ENCODE measurements at regions not wholly inside any gene's neighbourhood (a gene's known extent, or its start where the extent isn't known, plus 50 kb on each side); places are given as distances from the start of the nearest gene placed in this dataset.
"Not testable (repeated sequence)": the region's sequence is repeated elsewhere in the genome, so short reads cannot be mapped to it uniquely, and the experiment has no call there.

DNA sequence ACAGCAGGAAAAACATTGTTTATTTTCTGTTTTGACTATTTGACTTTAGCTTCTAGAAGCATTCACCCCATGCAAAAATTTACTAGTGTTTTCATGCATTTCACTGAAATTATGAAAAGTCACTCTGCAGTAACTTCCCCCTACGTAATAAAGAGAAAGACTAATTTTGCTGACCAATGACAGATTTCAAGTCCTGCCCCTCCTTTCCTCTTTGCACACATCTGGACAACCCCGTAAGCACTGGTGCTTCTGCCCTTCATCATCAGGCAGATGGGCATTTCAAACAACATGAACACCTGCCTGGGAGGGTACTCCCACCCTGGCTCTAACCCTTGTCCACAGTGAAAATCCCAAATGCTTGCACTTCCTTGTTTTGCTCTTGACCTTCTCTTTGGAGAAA lies 815.0 kb upstream of the ID2 start:
- DNase-seq, result no peak

DNA sequence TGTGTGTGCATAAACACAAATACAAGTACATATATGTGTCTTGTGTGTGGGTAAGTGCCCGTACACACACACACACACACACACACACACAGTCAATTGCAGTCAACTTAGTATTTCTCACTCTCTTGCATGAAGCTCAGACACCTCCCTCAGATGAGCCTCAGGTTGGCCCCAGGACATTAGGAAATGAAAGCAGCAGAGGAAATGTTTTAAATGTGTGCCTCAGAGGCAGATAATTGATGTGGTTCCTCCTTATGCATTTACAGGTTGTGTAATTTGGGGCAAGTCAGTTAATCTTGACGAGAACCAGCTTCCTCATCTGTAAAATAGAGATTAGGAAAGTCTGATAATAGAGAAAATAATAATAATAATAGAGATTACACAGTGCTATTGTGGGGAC lies 814.0 kb upstream of the ID2 start:
- peak; percentile 8 to 43 for DNase-seq

DNA sequence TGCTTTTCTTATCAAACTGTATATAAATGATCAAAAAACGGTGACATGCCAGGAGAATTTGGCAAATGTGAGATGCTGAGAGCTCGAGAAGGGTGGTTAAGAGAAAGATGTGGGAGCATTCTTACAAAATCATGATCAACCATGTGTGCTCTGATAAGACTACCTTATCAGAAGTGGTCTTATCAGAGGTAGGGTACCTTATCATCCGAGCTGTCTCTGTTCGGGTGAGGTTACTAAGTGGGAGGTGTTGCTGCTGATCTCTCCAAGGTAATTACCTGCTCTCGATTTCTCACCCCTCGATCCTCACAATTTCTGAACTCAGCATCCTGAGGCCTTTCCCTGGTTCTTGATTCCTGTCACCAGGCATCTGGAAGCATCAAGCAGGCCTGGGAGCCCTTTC lies 813.0 kb upstream of the ID2 start:
- no peak for DNase-seq

DNA sequence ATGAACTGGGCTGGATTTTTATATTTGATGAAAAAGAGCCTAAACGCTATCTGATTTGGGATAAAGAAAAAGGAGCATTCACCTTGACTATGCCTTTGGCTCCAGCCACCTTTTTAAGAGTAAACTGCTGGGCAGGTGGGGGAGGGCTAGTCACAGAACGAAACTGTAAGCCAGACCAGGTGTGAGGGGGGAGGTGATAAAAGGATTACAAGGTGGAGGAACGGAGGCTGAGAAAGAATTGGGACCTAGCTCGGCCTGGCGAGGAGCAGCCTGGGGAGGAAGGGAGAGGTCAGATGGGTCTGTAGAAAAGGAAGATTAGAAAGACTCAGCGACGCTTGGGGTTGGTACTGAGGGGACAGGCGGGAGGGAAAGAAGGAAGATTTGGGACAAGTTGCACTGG lies 805.4 kb upstream of the ID2 start:
- not testable (repeated sequence) for DNase-seq

DNA sequence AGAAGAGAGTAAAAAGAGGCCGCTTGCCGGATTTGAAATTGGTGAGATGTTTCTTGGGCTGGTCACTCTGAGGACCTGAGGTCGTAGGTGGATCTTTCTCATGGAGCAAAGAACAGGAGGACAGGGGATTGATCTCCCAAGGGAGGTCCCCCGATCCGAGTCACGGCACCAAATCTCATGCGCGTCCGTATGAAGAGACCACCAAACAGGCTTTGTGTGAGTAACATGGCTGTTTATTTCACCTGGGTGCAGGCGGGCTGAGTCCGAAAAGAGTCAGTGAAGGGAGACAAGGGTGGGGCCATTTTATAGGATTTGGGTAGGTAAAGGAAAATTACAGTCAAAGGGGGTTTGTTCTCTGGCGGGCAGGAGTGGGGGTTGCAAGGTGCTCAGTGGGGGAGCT lies 803.6 kb upstream of the ID2 start:
- DNase-seq, result not testable (repeated sequence)

DNA sequence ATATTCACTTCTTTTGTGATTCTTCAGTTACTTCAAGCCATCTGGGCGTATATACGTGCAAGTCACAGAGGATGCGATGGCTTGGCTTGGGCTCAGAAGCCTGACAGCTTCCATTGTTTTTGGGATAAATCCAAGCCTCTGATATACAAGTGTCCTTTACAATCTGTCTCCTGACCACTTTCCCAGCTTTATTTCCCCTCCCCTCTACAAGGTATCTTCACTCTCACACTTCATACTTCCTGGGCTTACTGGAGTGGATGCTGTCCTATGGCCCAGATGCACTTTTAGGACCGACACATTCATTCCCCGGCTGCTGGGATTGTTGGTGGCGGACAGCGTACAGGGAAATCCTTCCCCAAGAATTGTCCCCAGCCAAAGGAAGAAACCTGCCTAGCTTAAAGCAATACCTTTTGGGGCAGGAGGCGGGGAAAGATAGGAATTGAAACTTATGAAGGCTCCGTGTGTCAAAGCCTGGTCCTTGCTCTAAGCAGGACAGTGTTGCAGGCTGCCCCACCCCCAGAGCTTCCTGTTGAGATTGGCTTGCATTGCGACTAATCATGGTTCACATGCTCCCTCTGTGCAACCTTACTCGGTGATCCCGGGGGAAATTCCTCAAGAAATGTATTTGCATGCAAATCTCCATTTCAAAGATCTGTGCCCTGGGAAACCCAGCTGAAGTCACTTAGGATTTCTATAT lies 802.9 kb upstream of the ID2 start:
- DNase-seq, result no peak

DNA sequence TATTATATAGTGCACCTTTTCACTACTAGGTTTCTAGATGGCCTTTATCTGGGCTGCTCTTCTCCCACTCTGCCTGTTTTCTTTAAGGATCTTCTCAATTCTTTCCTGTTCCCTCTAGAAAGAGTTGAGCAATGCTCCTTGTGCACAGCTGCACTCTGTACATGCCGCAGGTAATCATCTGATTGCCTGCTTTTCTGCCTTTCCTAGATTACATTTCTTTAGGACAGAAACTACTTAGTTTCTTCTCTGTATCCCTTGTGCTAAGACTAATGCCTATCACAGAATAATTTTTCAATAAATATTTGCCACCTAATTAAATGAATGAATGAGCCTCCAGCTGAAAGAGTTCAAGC lies 802.4 kb upstream of the ID2 start:
- DNase-seq, result no peak

DNA sequence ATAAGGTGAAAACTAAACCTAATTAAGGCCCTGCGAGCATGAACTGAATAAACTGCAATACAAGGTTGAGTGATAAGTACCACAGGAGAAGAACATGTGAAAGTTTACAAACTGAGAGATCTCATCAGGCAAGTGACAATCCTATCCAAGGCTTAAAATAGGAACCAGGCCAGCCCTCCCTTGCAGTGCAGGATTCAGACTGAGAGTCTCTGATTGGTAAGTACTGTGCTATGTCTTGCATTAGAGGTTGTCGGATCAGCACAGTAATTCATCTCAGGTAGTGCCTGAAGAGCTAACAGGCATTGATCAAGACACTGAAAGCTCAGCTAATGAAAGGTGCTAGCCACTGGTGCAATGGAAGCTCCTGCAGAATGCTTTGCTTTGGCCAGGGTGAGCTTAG lies 801.7 kb upstream of the ID2 start:
- DNase-seq, result no peak

DNA sequence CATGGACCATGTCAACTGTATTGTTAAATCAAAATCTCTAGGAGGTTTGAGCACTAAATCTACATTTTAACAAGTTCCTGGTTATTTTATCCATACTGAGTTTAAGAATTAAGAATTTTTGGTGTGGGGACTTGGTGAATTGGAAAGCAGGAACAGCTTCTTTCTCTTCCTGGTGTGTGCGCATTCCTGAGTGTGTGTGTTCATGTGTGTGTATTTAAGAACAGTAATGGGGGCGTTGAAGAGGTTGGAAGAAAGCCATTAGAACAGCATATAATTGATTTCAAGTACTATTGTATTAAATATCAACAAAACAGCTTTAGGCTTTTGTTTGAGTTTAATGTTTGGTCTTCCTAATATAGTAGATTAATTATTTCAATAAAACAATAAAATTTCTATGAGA lies 801.3 kb upstream of the ID2 start:
- no peak for DNase-seq

DNA sequence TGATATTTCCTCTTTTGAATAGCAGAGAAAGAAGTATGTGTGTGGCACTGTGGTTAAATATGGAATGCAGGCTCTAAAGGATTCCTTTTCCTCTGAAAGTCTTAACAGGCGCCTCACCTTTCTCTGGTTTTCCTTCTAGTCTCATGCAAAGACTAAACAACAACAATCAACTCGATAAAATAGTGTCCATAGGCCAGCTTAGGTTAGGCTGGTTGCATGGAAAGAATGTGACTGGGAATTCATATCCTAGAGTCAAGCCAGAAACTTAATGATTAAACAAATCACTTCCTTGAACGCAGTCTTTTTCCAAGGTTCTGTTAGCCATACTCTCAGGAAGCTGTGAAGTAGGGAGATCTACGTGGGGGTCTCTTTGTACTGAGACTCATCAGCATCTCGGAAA lies 800.8 kb upstream of the ID2 start:
- no peak for DNase-seq

DNA sequence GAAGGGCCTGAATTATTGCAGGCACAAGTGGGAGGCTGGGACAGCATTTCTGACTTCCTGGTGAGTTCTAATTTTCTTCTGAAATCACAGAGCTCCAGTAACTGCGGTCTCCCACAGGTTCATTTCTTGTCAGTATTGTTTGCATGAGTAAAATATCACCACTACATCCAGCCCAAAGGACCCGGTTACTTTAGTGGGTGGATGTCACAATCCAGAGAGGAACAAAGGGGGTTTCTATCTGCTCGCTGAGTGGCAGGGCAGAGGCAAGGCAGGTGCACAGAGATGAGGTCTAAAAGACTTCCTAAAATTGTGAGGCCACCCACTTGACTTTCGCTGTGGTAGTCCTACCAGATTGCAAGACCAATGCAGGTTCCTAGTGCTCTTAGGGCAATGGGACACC lies 800.4 kb upstream of the ID2 start:
- no peak for DNase-seq

DNA sequence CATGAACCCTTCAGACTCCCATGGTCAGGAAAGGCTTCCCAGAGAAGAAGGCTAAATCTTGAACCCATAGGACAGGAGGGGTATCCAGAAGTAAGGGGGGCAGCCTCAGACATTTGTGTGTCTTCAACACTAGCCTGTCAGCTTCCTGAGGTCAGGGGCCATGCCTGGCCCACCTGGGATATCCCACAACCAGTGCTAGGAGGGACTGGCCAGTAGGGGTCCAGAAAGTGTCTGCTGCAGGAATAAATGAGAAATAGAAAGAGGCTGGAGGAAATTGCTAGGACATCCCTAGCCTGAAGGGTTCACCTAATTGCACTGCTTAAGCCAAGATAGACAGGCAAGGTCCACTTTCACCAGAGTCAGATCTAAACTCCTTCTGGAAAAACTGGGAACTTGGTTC lies 799.6 kb upstream of the ID2 start:
- DNase-seq, result no peak

DNA sequence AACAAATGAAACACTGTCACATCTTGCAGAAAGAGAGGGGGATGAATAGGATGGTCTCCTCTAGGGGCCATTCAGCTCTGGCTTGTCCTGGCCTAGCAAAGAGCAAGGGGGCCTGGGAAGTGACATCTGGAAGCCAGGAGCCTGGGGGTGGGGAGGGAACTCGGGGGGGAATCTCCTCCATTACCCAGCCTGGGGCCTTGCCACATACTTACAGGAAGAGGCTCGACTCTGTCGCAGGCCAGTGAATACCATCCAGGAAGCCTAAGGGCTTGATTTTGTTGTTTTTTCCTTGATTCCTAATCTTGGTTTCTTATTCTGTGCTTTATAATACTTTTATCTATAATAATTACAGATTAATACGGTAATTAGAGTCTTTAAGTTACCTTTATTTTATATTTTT lies 797.5 kb upstream of the ID2 start:
- DNase-seq, result no peak

DNA sequence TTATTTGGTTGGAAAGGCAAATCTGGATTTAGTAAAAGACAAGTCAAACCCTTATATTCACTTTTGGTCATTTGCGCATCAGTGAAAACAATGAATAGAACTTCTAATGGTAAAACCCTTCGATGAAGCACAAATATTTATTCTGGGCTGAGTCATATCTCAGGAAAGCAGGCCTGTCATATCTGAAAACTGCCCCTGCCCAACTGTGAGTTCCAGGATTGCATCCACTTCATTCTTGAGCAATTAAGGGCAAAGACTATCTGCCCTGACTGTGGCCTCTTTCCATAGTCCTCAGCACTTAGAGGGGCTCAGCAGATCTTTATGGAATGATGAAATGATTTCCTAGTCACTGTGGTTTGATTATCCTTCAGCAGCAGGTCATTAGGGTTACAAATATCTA lies 795.2 kb upstream of the ID2 start:
- DNase-seq, result no peak

DNA sequence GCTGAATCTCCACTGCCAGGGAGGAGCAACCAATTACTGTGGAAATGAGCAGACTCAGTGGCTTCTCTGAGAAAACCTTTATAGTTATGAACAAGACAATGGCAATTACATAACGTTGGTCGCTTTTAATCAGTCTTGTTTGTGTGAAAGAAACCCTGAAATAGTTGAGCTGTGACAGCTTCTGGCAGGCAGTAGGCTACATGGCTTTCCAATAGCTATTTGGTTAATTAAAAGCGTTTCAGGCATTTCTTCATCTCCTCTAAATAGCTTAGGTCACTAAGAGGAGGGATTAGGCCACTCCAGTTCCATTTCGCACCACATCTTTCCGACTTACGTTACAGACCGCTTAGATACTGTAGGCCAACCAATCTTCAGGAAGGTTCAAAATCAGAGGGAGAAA lies 794.4 kb upstream of the ID2 start:
- no peak for DNase-seq

DNA sequence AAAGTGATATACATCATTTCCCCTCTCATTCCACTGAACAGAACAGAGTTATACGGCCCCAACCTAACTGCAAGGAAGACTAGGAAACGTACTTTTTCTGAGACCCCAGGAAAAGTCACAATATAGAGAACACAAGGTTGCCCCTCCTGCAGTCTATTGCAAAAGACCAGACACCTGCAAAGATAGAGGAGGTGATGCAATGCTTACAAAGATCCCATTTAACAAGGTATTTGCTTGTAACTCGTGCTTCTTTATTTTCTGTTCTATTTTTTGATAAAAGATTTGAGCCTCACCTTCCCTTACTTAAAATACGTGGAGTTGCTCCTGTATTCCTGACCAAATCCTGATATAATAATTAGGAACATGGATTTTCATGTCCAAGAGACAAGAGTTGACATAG lies 793.0 kb upstream of the ID2 start:
- no peak for DNase-seq

DNA sequence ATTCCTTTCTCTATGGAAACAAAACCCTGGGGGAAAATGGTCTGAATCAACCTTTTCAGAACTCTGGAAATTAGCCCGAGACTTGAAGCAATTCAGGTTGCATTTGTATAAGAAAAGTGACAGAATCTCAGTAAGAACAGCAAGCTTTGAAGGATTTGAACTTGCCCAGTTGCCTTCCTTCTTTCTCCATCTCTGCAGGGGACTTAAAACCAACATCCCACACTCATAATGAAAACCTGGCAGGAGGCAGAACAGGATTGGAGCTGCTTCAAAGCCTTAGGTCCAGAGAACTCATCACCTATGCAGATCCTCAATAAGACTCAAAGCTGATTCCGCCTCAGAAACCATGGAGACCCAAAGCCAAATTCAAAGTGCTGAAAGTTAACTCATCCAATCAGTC lies 790.5 kb upstream of the ID2 start:
- DNase-seq, result no peak

DNA sequence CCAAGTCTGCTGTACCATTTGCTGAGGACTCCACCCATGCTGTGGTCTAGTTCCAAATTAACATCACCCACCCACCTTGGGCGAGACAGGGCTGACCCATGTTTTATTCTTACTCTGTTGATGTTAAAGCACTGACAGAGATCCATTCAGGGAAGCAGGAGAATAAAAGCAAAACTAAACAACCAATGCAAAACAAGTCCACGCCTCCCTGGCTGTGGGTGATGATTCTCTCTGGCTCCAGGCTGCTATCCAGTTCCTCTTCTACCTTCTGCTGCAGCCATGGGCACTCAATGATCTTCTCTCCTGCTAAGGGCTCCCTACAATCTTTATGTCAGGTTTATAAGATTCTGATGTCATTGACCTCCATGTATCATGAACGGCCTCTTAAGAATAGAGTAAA lies 786.6 kb upstream of the ID2 start:
- no peak for DNase-seq

DNA sequence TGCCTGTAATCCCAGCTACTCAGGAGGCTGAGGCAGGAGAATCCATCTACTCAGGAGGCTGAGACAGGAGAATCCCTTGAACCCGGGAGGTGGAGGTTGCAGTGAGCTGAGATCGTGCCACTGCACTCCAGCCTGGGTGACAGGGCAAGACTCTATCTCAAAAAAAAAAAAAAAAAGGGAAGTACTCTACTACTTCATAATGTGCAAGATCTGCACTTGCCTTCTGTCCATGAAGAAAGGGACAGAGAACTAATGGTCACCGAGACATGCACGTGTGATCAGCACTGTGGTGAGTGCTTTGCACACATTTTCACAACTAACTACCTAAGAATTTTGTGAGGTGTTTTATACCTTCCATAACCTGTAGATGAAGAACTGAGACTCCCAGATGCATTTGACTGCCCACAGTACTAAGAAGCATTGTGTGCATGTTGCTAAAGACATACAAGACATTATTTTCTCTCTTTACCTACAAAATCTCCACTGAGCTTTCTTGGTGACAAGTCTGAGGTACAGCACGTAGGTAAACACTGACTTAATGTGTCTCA lies 784.8 kb upstream of the ID2 start:
- DNase-seq, result no peak

DNA sequence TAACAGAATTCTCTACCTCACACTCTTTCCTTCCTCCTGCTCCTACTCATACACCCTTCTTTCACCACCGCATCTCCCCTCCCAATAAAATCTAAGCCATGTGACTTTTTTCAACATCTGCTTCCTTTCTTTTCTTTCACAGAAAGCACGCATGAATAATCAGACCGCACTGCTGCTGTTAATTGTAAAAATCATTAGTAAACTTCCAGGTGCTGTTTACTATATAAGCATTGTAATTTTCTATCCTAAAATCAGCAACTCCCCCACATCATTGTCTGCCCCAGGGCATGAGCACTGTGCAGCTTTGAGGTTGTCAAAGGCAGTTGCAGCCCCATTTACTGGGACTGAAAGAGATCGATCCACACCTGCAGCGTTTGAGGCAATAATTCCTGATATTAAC lies 782.6 kb upstream of the ID2 start:
- no peak for DNase-seq

DNA sequence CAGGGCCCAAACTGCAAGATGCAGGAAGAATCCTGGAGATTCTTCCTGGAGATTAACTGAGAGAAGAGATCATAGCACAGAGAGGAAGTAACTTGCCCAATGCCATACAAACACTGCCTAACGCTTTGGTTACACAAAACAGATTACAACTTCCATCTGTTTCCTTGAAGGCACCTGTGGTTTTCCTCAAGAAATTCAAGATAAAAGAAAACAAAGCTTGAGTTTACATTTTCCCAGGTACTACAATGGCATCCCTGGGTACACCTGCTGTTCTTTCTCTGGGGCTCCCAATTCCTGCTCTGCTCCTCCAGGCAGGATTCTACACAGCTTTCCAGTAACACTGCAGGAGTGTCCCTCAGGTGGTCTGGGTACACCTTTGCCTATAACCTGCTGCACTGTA lies 781.9 kb upstream of the ID2 start:
- DNase-seq, result no peak

DNA sequence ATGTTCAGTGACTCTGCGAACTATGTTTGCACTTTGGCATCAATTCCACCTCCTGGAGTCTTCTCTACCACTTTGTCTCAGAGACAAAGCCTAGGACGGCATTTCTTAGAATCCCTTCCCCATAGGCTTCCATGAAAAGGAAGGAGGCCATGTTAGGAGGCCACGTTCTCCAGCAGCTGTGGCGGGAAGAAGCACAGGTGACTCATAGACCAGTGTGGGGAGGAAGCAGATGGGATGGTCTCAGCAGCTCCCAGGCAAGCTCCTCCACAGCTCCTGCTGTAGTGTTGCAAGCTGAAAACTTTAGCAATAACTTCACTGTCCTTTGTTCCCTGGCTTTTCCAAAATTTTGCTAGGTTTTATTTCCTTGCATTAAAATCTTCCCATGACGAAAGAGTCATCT lies 781.3 kb upstream of the ID2 start:
- DNase-seq, result no peak

DNA sequence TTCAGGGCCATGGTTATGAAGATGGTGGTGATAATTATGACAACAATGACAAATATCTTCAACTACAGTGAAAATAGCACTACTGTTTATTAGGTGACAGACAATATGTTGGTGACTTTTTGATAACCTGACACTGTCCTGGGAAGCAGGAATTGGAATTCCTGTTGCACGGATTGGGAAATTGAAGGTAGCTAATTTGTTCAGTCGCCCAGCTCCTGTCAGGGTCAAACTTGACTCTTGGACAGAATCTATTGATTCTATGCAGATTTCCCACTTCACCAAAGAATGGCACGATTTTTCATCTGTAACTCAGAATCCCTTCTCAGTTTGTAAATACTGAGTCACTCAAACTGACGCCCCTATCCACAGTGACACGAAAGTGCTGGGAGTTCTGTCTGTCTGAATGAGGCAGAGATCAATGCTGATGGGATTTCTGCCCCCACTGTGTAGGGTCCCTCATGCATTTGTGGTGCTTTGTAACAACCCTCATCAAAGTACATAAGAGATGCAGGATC lies 779.5 kb upstream of the ID2 start:
- DNase-seq, result no peak

DNA sequence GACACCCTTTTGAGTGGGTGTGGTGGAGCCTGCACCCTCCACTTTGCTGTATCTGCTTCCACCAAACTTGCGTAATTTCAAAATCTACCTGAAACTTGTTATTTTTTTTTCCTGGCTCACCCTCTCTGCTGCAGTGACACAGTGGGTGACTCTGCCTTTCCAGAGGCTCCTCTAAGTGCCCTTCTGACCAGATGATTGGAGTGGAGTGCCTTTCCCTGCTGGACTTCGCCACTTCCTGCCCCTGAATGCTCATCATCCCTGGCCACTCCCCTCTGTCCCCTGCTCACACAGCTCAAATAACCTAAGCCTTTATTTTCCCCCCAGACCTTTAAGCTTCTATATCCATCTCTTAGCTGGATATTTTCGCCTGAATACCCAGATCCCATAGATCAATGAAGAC lies 777.5 kb upstream of the ID2 start:
- no peak for DNase-seq

DNA sequence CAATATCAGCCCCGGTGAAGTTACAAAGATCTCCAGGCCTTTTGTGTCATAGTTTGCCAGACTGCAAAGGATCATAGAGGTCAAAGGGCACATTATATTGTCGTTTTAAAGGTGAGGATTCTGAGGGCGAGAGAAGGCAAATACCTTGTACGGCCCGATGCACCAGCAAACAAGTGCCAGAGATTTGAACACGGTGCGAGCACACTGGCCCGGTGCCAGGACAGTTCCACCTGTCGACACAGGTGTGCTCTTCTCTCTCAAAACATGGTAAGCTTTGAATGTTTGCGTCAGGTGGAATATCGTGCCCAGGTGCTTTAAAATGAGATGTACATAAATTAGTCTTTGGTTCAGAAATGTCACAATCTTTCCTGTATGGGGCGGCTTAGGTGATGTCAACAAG lies 776.1 kb upstream of the ID2 start:
- no peak for DNase-seq
